Endothelial cell of umbilical vein (primary cell): ENCODE measurements at regions not wholly inside any gene's neighbourhood (a gene's known extent, or its start where the extent isn't known, plus 50 kb on each side); places are given as distances from the start of the nearest gene placed in this dataset.

ENCODE experiments used
- EZH2 ChIP-seq: IDR thresholded peaks from 2 replicates; pipeline ENCODE4 v1.6.1; 2012; ENCODE audit warnings: borderline replicate concordance, low read depth, mild to moderate bottlenecking, moderate library complexity, low read length, inconsistent platforms; ENCODE audit not compliant: severe bottlenecking
- GATA2 ChIP-seq: IDR thresholded peaks from 2 replicates; pipeline ENCODE4 v1.7.0; 2011; ENCODE audit warnings: low read depth, mild to moderate bottlenecking, moderate library complexity, mixed read lengths, low read length; ENCODE audit not compliant: insufficient read length, insufficient read depth
- POLR2A ChIP-seq: IDR thresholded peaks from 2 replicates; pipeline ENCODE4 v1.6.1; 2012; ENCODE audit warnings: low read depth, mild to moderate bottlenecking, control low read depth, low read length
- POLR2AphosphoS5 ChIP-seq: IDR thresholded peaks from 2 replicates; pipeline ENCODE4 v1.6.1; 2012; ENCODE audit warnings: low read depth, mild to moderate bottlenecking, control low read depth, low read length, moderate library complexity; ENCODE audit not compliant: insufficient read depth
- TF ChIP-seq, protein P1 (sequence below), 2 donors: IDR thresholded peaks; 1 replicate in 1 of 2; 2 replicates in 1 of 2; pipeline ENCODE4 v1.5.1; 2011; ENCODE audit warnings: low read length in 2 of 2, mild to moderate bottlenecking in 2 of 2, moderate library complexity in 2 of 2, control low read depth in 1 of 2, inconsistent platforms in 1 of 2, low read depth in 1 of 2; ENCODE audit not compliant: insufficient read depth in 1 of 2; ENCODE audit errors: extremely low read depth in 1 of 2

DNA sequence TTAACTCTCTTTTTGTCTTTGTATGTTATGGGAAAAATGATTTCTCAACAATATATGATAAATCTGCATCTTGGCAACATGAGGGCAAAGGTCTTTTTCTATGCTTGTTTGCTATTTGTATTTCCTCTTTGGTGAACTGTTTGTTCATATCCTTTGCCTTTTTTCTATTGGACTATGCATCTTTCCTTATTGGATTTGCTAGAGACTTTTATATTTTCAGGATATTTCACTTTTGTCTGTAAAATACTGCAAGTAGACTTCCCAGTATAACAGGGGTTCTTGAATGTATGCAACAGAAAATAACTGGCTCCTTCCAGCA lies 69.4 kb upstream of the SSBP2 start:
- TF ChIP-seq, protein P1, sequence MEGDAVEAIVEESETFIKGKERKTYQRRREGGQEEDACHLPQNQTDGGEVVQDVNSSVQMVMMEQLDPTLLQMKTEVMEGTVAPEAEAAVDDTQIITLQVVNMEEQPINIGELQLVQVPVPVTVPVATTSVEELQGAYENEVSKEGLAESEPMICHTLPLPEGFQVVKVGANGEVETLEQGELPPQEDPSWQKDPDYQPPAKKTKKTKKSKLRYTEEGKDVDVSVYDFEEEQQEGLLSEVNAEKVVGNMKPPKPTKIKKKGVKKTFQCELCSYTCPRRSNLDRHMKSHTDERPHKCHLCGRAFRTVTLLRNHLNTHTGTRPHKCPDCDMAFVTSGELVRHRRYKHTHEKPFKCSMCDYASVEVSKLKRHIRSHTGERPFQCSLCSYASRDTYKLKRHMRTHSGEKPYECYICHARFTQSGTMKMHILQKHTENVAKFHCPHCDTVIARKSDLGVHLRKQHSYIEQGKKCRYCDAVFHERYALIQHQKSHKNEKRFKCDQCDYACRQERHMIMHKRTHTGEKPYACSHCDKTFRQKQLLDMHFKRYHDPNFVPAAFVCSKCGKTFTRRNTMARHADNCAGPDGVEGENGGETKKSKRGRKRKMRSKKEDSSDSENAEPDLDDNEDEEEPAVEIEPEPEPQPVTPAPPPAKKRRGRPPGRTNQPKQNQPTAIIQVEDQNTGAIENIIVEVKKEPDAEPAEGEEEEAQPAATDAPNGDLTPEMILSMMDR (IDR thresholded peaks at IDR 0.05; ENCODE audit: extremely low read depth in 1 of 2, insufficient read depth in 1 of 2, low read depth in 1 of 2, low read length in 2 of 2) = no peak
- no peak for TF ChIP-seq GATA2
- no peak for TF ChIP-seq POLR2AphosphoS5
- TF ChIP-seq EZH2 = no peak
- no peak for TF ChIP-seq POLR2A
